ENCODE measurements at regions not wholly inside any gene's neighbourhood (a gene's known extent, or its start where the extent isn't known, plus 50 kb on each side); places are given as distances from the start of the nearest gene placed in this dataset.

- H3K4me3 ChIP-seq (ENCODE audit: low read depth, low read length), result no peak overlapping the region
- H3K36me3 ChIP-seq (ENCODE audit: insufficient read depth), result no peaks in the 10 kb centered on the region
- no peak for DNase-seq (ENCODE audit: extremely low spot score)
- 83% methylated on average over 5 of the region's 5 CpGs for WGBS
- H3K4me1 ChIP-seq (ENCODE audit: insufficient read depth), result no peaks in the 10 kb centered on the region
- H3K27ac ChIP-seq (ENCODE audit: low read depth), result no peak overlapping the region
Measured at GRCh38 chr6:76684875-76685274, 612.4 kb upstream of the IMPG1 start.

- DNase-seq (ENCODE audit: extremely low spot score), result no peak
- Histone ChIP-seq H3K36me3 (ENCODE audit: insufficient read depth) (no peaks in the 10 kb centered on the region), H3K27ac (ENCODE audit: low read depth) (no peak overlapping the region), H3K4me3 (ENCODE audit: low read depth, low read length) (no peak overlapping the region), H3K4me1 (ENCODE audit: insufficient read depth) (no peaks in the 10 kb centered on the region)
- WGBS, result 64% methylated on average over 2 of the region's 2 CpGs
Measured at GRCh38 chr6:76683985-76684384, 611.5 kb upstream of the IMPG1 start.

GRCh38 chr6:76682842-76683241, 610.4 kb upstream of the IMPG1 start:
- H3K4me3 ChIP-seq (ENCODE audit: low read depth, low read length), result no peak overlapping the region
- no peak for DNase-seq (ENCODE audit: extremely low spot score)
- WGBS, result 28% methylated on average over 1 of the region's 1 CpG
- no peaks in the 10 kb centered on the region for H3K36me3 ChIP-seq (ENCODE audit: insufficient read depth)
- H3K27ac ChIP-seq (ENCODE audit: low read depth), result no peak overlapping the region
- H3K4me1 ChIP-seq (ENCODE audit: insufficient read depth), result no peaks in the 10 kb centered on the region

- Histone ChIP-seq H3K4me3 (ENCODE audit: low read depth, low read length) (no peak overlapping the region), H3K27ac (ENCODE audit: low read depth) (no peak overlapping the region), H3K36me3 (ENCODE audit: insufficient read depth) (no peaks in the 10 kb centered on the region), H3K4me1 (ENCODE audit: insufficient read depth) (no peaks in the 10 kb centered on the region)
- DNase-seq (ENCODE audit: extremely low spot score), result no peak
Measured at GRCh38 chr6:76681781-76682180, 609.3 kb upstream of the IMPG1 start.

- Histone ChIP-seq H3K4me1 (ENCODE audit: insufficient read depth) (no peaks in the 10 kb centered on the region), H3K27ac (ENCODE audit: low read depth) (no peak overlapping the region), H3K4me3 (ENCODE audit: low read depth, low read length) (no peak overlapping the region), H3K36me3 (ENCODE audit: insufficient read depth) (no peaks in the 10 kb centered on the region)
- DNase-seq (ENCODE audit: extremely low spot score), result no peak
- WGBS, result 52% methylated on average over 2 of the region's 2 CpGs
Measured at GRCh38 chr6:76677017-76677416, 604.6 kb upstream of the IMPG1 start.

GRCh38 chr6:76671751-76672150, 599.3 kb upstream of the IMPG1 start:
- no peak for DNase-seq (ENCODE audit: extremely low spot score)
- Histone ChIP-seq H3K27ac (ENCODE audit: low read depth) (no peak overlapping the region), H3K4me1 (ENCODE audit: insufficient read depth) (no peaks in the 10 kb centered on the region), H3K36me3 (ENCODE audit: insufficient read depth) (no peaks in the 10 kb centered on the region), H3K4me3 (ENCODE audit: low read depth, low read length) (no peak overlapping the region)
- WGBS, result 59% methylated on average over 4 of the region's 4 CpGs

- Histone ChIP-seq H3K27ac (ENCODE audit: low read depth) (no peak overlapping the region), H3K4me3 (ENCODE audit: low read depth, low read length) (no peak overlapping the region), H3K4me1 (ENCODE audit: insufficient read depth) (no peaks in the 10 kb centered on the region), H3K36me3 (ENCODE audit: insufficient read depth) (no peaks in the 10 kb centered on the region)
- no peak for DNase-seq (ENCODE audit: extremely low spot score)
- WGBS, result 86% methylated on average over 1 of the region's 1 CpG
Measured at GRCh38 chr6:76644231-76644630, 571.8 kb upstream of the IMPG1 start.

- Histone ChIP-seq H3K27ac (ENCODE audit: low read depth) (no peak overlapping the region), H3K4me1 (ENCODE audit: insufficient read depth) (no peaks in the 10 kb centered on the region), H3K36me3 (ENCODE audit: insufficient read depth) (no peaks in the 10 kb centered on the region), H3K4me3 (ENCODE audit: low read depth, low read length) (no peak overlapping the region)
- WGBS, result 67% methylated on average over 1 of the region's 1 CpG
- no peak for DNase-seq (ENCODE audit: extremely low spot score)
Measured at GRCh38 chr6:76639941-76640340, 567.5 kb upstream of the IMPG1 start.

- no peak overlapping the region for H3K27ac ChIP-seq (ENCODE audit: low read depth)
- no peak overlapping the region for H3K4me3 ChIP-seq (ENCODE audit: low read depth, low read length)
- no peak for DNase-seq (ENCODE audit: extremely low spot score)
- H3K36me3 ChIP-seq (ENCODE audit: insufficient read depth), result no peaks in the 10 kb centered on the region
- H3K4me1 ChIP-seq (ENCODE audit: insufficient read depth), result no peaks in the 10 kb centered on the region
Measured at GRCh38 chr6:76634695-76635094, 562.2 kb upstream of the IMPG1 start.

- Histone ChIP-seq H3K4me1 (ENCODE audit: insufficient read depth) (no peaks in the 10 kb centered on the region), H3K4me3 (ENCODE audit: low read depth, low read length) (no peak overlapping the region), H3K36me3 (ENCODE audit: insufficient read depth) (no peaks in the 10 kb centered on the region), H3K27ac (ENCODE audit: low read depth) (no peak overlapping the region)
- no peak for DNase-seq (ENCODE audit: extremely low spot score)
- WGBS, result 59% methylated on average over 5 of the region's 5 CpGs
Measured at GRCh38 chr6:76633259-76633658, 560.8 kb upstream of the IMPG1 start.

GRCh38 chr6:76631622-76632021, 559.2 kb upstream of the IMPG1 start:
- Histone ChIP-seq H3K36me3 (ENCODE audit: insufficient read depth) (no peaks in the 10 kb centered on the region), H3K4me3 (ENCODE audit: low read depth, low read length) (no peak overlapping the region), H3K4me1 (ENCODE audit: insufficient read depth) (no peaks in the 10 kb centered on the region), H3K27ac (ENCODE audit: low read depth) (no peak overlapping the region)
- DNase-seq (ENCODE audit: extremely low spot score), result no peak
- WGBS, result 95% methylated on average over 9 of the region's 9 CpGs

GRCh38 chr6:76615395-76615794, 542.9 kb upstream of the IMPG1 start:
- WGBS, result 85% methylated on average over 2 of the region's 2 CpGs

GRCh38 chr6:76612954-76613353, 540.5 kb upstream of the IMPG1 start:
- no peaks in the 10 kb centered on the region for H3K36me3 ChIP-seq (ENCODE audit: insufficient read depth)
- no peaks in the 10 kb centered on the region for H3K4me1 ChIP-seq (ENCODE audit: insufficient read depth)
- no peak for DNase-seq (ENCODE audit: extremely low spot score)
- no peak overlapping the region for H3K27ac ChIP-seq (ENCODE audit: low read depth)
- H3K4me3 ChIP-seq (ENCODE audit: low read depth, low read length), result no peak overlapping the region
- WGBS, result 40% methylated on average over 1 of the region's 1 CpG

More at GRCh38 chr6:76615395-76615794, 542.9 kb upstream of the IMPG1 start:
- DNase-seq (ENCODE audit: extremely low spot score), result no peak
- Histone ChIP-seq H3K27ac (ENCODE audit: low read depth) (no peak overlapping the region), H3K4me3 (ENCODE audit: low read depth, low read length) (no peak overlapping the region), H3K4me1 (ENCODE audit: insufficient read depth) (no peaks in the 10 kb centered on the region), H3K36me3 (ENCODE audit: insufficient read depth) (no peaks in the 10 kb centered on the region)

GRCh38 chr6:76609160-76609559, 536.7 kb upstream of the IMPG1 start:
- WGBS, result 88% methylated on average over 4 of the region's 4 CpGs
- no peak overlapping the region for H3K27ac ChIP-seq (ENCODE audit: low read depth)
- no peaks in the 10 kb centered on the region for H3K4me1 ChIP-seq (ENCODE audit: insufficient read depth)
- H3K36me3 ChIP-seq (ENCODE audit: insufficient read depth), result no peaks in the 10 kb centered on the region
- H3K4me3 ChIP-seq (ENCODE audit: low read depth, low read length), result no peak overlapping the region
- no peak for DNase-seq (ENCODE audit: extremely low spot score)

GRCh38 chr6:76594109-76594508, 521.6 kb upstream of the IMPG1 start:
- WGBS, result 86% methylated on average over 3 of the region's 3 CpGs
- H3K27ac ChIP-seq (ENCODE audit: low read depth), result no peak overlapping the region
- DNase-seq (ENCODE audit: extremely low spot score), result no peak
- H3K4me1 ChIP-seq (ENCODE audit: insufficient read depth), result no peaks in the 10 kb centered on the region
- H3K36me3 ChIP-seq (ENCODE audit: insufficient read depth), result no peaks in the 10 kb centered on the region
- H3K4me3 ChIP-seq (ENCODE audit: low read depth, low read length), result no peak overlapping the region
